ENCODE measurements at regions not wholly inside any gene's neighbourhood (a gene's known extent, or its start where the extent isn't known, plus 50 kb on each side); places are given as distances from the start of the nearest gene placed in this dataset.

- no peaks in the 10 kb centered on the region for H3K27me3 ChIP-seq (ENCODE audit: insufficient read depth)
- H3K27me3 Mint-ChIP-seq (ENCODE audit: insufficient read depth, low read depth, poor library complexity), result peaks cover 1% of the 10 kb centered on the region
- no peaks in the 10 kb centered on the region for H3K79me2 ChIP-seq (replicated peaks; ENCODE audit: insufficient read depth)
- ATAC-seq (no peak), DNase-seq (ENCODE audit: low spot score) (no peak)
- H3K4me2 ChIP-seq, result no peak overlapping the region
- no peak overlapping the region for H3K27ac Mint-ChIP-seq
- H3K4me3 ChIP-seq, result no peak overlapping the region
- H3K27ac ChIP-seq (ENCODE audit: low read depth), result no peak overlapping the region
- H3K4me1 ChIP-seq (ENCODE audit: insufficient read depth), result no peaks in the 10 kb centered on the region
- H3F3A ChIP-seq (replicated peaks; ENCODE audit: low read depth), result no peaks in the 10 kb centered on the region
- H3K9me2 ChIP-seq (ENCODE audit: insufficient read depth), result no peaks in the 10 kb centered on the region
- H4K20me1 ChIP-seq (replicated peaks; ENCODE audit: insufficient read depth), result no peaks in the 10 kb centered on the region
- TF ChIP-seq ZNF331 (CRISPR knock-in tag; IDR thresholded peaks at IDR 0.05; ENCODE audit: low read depth) (no peak), EZH2 (IDR thresholded peaks at IDR 0.05; ENCODE audit: low read depth, unreplicated experiment) (no peak)
- H3K4me1 Mint-ChIP-seq, result no peaks in the 10 kb centered on the region
- H3K4me3 Mint-ChIP-seq, result no peak overlapping the region
- H2AFZ ChIP-seq, result no peak overlapping the region
- peaks cover 86% of the 10 kb centered on the region for H3K9me3 Mint-ChIP-seq
- no peaks in the 10 kb centered on the region for H3K36me3 ChIP-seq (ENCODE audit: insufficient read depth)
- H3K36me3 Mint-ChIP-seq (ENCODE audit: low read depth), result no peaks in the 10 kb centered on the region
These were observed 682.2 kb upstream of the TSPY4 start for GRCh38 chrY:8655017-8655416.

- DNase-seq (ENCODE audit: low spot score) (no peak), ATAC-seq (no peak)
- Histone ChIP-seq H3K4me2 (no peak overlapping the region), H4K20me1 (replicated peaks; ENCODE audit: insufficient read depth) (no peaks in the 10 kb centered on the region), H3F3A (replicated peaks; ENCODE audit: low read depth) (no peaks in the 10 kb centered on the region), H3K9me2 (ENCODE audit: insufficient read depth) (no peaks in the 10 kb centered on the region), H3K36me3 (ENCODE audit: insufficient read depth) (no peaks in the 10 kb centered on the region), H3K27ac (ENCODE audit: low read depth) (no peak overlapping the region), H3K79me2 (replicated peaks; ENCODE audit: insufficient read depth) (no peaks in the 10 kb centered on the region), H3K4me1 (ENCODE audit: insufficient read depth) (no peaks in the 10 kb centered on the region), H3K4me3 (no peak overlapping the region), H2AFZ (no peak overlapping the region), H3K27me3 (ENCODE audit: insufficient read depth) (no peaks in the 10 kb centered on the region)
- Mint-ChIP-seq H3K4me1 (no peaks in the 10 kb centered on the region), H3K36me3 (ENCODE audit: low read depth) (0 out of 3 replicates have a peak, but pooled peaks cover 2% of the 10 kb centered on the region), H3K27ac (no peak overlapping the region), H3K27me3 (ENCODE audit: insufficient read depth, low read depth, poor library complexity) (peaks cover 1% of the 10 kb centered on the region), H3K9me3 (peaks cover 89% of the 10 kb centered on the region), H3K4me3 (no peak overlapping the region)
- no peak for TF ChIP-seq NANOG (IDR thresholded peaks at IDR 0.05; ENCODE audit: borderline replicate concordance)
- TF ChIP-seq STAT1 (IDR thresholded peaks at IDR 0.05; ENCODE audit: unreplicated experiment), result no peak
- TF ChIP-seq, protein P1, sequence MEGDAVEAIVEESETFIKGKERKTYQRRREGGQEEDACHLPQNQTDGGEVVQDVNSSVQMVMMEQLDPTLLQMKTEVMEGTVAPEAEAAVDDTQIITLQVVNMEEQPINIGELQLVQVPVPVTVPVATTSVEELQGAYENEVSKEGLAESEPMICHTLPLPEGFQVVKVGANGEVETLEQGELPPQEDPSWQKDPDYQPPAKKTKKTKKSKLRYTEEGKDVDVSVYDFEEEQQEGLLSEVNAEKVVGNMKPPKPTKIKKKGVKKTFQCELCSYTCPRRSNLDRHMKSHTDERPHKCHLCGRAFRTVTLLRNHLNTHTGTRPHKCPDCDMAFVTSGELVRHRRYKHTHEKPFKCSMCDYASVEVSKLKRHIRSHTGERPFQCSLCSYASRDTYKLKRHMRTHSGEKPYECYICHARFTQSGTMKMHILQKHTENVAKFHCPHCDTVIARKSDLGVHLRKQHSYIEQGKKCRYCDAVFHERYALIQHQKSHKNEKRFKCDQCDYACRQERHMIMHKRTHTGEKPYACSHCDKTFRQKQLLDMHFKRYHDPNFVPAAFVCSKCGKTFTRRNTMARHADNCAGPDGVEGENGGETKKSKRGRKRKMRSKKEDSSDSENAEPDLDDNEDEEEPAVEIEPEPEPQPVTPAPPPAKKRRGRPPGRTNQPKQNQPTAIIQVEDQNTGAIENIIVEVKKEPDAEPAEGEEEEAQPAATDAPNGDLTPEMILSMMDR (conservative IDR thresholded peaks at IDR 0.05; ENCODE audit: low read depth in 2 of 2), result no peak
- no peak for TF ChIP-seq ETS1 (IDR thresholded peaks at IDR 0.05)
- no peak for TF ChIP-seq JUNB (IDR thresholded peaks at IDR 0.05; ENCODE audit: unreplicated experiment)
- no peak for TF ChIP-seq REST (IDR thresholded peaks at IDR 0.05; ENCODE audit: unreplicated experiment)
- no peak for TF ChIP-seq ZNF331 (CRISPR knock-in tag; IDR thresholded peaks at IDR 0.05; ENCODE audit: low read depth)
- TF ChIP-seq ZNF462 (CRISPR knock-in tag; IDR thresholded peaks at IDR 0.05), result no peak
- no peak for TF ChIP-seq CREB1 (CRISPR knock-in tag; IDR thresholded peaks at IDR 0.05; ENCODE audit: low read depth)
These were observed 681.2 kb upstream of the TSPY4 start for GRCh38 chrY:8656101-8656500.
